GM21786 (cell line): ENCODE measurements at regions not wholly inside any gene's neighbourhood (a gene's known extent, or its start where the extent isn't known, plus 50 kb on each side); places are given as distances from the start of the nearest gene placed in this dataset.

Source experiments
- ATAC-seq: cut with Tn5 transposase; IDR thresholded peaks from one replicate; pipeline ENCODE4 v1.9.1; 2021; ENCODE audit not compliant: unreplicated experiment

GRCh38 chr10:10126218-10126617, 891.5 kb upstream of the CELF2 start:
- ATAC-seq, result no peak

GRCh38 chr10:10128387-10128786, 889.3 kb upstream of the CELF2 start:
- no peak for ATAC-seq

- no peak for ATAC-seq
Observed at GRCh38 chr10:10130686-10131085, 887.0 kb upstream of the CELF2 start.

- no peak for ATAC-seq
Observed at GRCh38 chr10:10132009-10132408, 885.7 kb upstream of the CELF2 start.

- ATAC-seq, result no peak
Observed at GRCh38 chr10:10133281-10133680, 884.4 kb upstream of the CELF2 start.

- ATAC-seq, result no peak
Observed at GRCh38 chr10:10138685-10139084, 879.0 kb upstream of the CELF2 start.

GRCh38 chr10:10141782-10142382, 875.8 kb upstream of the CELF2 start:
- ATAC-seq, result no peak

GRCh38 chr10:10146604-10147003, 871.1 kb upstream of the CELF2 start:
- ATAC-seq, result no peak

GRCh38 chr10:10149899-10150298, 867.8 kb upstream of the CELF2 start:
- no peak for ATAC-seq

- ATAC-seq, result no peak
Observed at GRCh38 chr10:10156917-10157600, 860.6 kb upstream of the CELF2 start.

GRCh38 chr10:10160821-10161312, 856.8 kb upstream of the CELF2 start:
- ATAC-seq, result no peak

- ATAC-seq, result no peak
Observed at GRCh38 chr10:10164848-10165247, 852.8 kb upstream of the CELF2 start.

- no peak for ATAC-seq
Observed at GRCh38 chr10:10165415-10165814, 852.3 kb upstream of the CELF2 start.

GRCh38 chr10:10178476-10178875, 839.2 kb upstream of the CELF2 start:
- ATAC-seq, result no peak

- no peak for ATAC-seq
Observed at GRCh38 chr10:10193848-10194247, 823.8 kb upstream of the CELF2 start.

- ATAC-seq, result no peak
Observed at GRCh38 chr10:10196701-10197100, 821.0 kb upstream of the CELF2 start.

GRCh38 chr10:10197423-10197822, 820.2 kb upstream of the CELF2 start:
- no peak for ATAC-seq

GRCh38 chr10:10198363-10198762, 819.3 kb upstream of the CELF2 start:
- no peak for ATAC-seq

- ATAC-seq, result no peak
Observed at GRCh38 chr10:10204415-10204814, 813.3 kb upstream of the CELF2 start.

GRCh38 chr10:10205906-10206305, 811.8 kb upstream of the CELF2 start:
- no peak for ATAC-seq

- ATAC-seq, result no peak
Observed at GRCh38 chr10:10207538-10207937, 810.1 kb upstream of the CELF2 start.

- ATAC-seq, result no peak
Observed at GRCh38 chr10:10208196-10208595, 809.5 kb upstream of the CELF2 start.

- ATAC-seq, result no peak
Observed at GRCh38 chr10:10209167-10209566, 808.5 kb upstream of the CELF2 start.
